ENCODE measurements at regions not wholly inside any gene's neighbourhood (a gene's known extent, or its start where the extent isn't known, plus 50 kb on each side); places are given as distances from the start of the nearest gene placed in this dataset.

GRCh38 chr10:81013771-81014170, 476.1 kb downstream of the SH2D4B start:
- TF ChIP-seq CTCF (IDR thresholded peaks at IDR 0.05) (no peak), POLR2A (IDR thresholded peaks at IDR 0.05) (no peak)

Data from lower leg skin (tissue), 3 donors.